GM21360 (cell line): ENCODE measurements at regions not wholly inside any gene's neighbourhood (a gene's known extent, or its start where the extent isn't known, plus 50 kb on each side); places are given as distances from the start of the nearest gene placed in this dataset.

Experiments used
- ATAC-seq: cut with Tn5 transposase; IDR thresholded peaks from one replicate; pipeline ENCODE4 v1.9.1; 2021; ENCODE audit warnings: mild to moderate bottlenecking, moderate library complexity; ENCODE audit not compliant: unreplicated experiment

GRCh38 chr7:32347244-32347828, 142.8 kb downstream of the LSM5 start:
- peak; percentile 49 for ATAC-seq

GRCh38 chr7:32346253-32346652, 143.9 kb downstream of the LSM5 start:
- ATAC-seq = no peak

DNA sequence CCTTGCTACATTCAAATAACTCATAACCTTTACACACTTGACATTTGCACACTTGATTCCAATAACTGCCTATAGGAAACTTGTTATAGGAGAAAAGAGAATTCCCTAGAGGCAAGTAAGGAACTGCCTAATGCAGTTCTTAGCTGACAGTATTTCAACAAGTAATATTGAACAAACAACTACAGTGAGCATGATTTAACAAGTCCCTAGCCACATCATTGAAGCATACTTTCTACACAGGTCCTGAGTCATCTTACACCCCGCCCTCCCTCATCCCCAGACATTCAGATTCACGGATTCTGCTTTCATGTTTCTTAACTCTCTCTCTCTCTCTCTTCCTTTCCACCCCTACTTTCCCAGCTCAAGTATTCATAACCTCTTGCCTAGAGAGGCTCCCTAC, 153.5 kb downstream of the LSM5 start:
- ATAC-seq = no peak

DNA sequence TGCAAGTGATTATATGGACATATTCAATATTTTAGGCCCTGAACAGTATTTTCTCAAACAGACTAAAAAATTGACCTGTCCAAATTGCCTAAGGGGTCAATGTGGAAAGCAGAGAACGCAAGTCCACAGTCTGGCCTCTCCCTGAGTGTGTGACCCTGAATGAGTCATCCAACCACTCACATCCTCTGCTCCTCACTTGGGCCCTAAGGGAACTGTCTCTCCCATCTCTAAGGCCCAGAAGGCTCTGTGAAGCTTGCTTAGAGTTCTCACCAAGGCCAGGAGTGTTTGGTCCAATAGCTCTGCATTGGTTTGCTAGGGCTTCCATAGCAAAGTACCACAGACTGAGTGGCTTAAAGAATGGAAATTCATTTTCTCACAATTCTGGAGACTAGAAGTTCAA, 155.1 kb downstream of the LSM5 start:
- no peak for ATAC-seq

GRCh38 chr7:32330602-32331001, 159.6 kb downstream of the LSM5 start:
- ATAC-seq = no peak

GRCh38 chr7:32326078-32326477, 164.1 kb downstream of the LSM5 start:
- no peak for ATAC-seq

DNA sequence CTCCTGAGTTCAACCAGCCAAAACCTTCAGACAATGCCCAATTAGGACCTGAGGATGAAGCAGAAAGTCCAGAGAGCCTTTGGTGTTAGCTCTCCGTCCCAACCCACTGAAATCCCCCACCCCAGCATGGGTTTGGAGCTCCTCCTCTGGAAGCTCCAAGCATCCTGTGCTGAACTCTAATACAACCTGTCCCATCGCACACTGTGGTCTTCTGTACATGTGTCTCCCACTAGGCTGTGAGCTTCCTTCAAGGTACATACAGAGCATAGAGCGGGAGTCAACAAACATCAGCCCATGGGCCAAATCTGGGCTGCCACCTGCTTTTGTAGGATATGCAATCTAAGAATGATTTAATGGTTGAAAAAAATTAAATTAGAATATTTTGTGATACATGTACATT, 166.5 kb downstream of the LSM5 start:
- ATAC-seq = no peak

DNA sequence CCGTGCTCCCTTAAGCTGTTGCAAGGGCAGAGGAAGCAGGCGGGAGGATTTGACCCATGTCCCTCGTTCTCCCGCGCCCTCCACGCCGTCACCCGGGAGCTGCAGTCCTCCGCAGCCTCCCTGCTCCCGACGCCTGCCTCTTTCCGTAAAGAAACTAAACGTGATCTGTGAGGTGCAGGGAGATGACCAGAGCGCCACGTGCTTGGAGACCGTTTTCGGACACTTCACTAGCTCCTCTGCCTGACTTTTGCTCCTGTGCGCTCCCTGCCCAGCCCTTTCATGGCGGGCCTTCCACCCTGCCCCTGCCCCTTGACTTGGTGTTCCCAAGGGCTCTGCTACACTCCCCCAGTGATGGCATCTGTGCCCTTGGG, 171.2 kb downstream of the LSM5 start:
- no peak for ATAC-seq

DNA sequence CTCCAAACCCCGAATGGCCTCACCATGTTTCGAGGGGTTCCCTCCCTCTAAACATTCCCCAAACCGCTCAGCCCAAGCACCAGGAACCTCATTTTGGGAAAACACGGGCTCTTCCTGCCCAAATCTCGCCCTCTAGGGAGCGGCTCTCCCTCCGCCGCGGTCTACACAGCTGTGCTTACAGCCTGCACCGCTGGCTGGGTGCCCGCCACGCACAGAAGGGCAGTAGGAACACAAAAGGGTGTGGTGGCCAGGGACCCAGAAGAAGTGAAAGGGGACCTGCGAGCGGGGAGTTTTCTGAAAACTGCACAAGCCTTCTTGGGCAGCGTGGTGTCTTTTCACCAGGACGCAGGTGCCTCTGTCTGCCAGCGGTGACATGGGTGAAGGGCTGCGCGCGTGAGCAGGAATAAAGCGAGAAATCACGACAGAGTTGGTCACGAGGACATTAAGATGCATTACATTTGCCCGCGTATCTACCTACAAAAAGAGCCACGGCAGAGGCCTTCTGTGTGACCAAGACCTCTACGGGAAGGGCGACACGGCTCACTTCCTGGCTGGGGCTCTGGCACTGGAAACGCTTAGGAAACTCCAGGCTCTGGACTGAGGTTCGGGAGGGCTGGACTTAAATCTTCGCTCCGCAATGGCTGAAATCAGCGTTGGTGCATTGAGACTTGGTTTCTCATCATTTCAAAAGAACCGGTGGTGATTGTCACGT, 171.7 kb downstream of the LSM5 start:
- ATAC-seq = no peak

- no peak for ATAC-seq
Observed at GRCh38 chr7:32316839-32317238, 173.3 kb downstream of the LSM5 start.

GRCh38 chr7:32314761-32315160, 175.4 kb downstream of the LSM5 start:
- ATAC-seq = no peak

DNA sequence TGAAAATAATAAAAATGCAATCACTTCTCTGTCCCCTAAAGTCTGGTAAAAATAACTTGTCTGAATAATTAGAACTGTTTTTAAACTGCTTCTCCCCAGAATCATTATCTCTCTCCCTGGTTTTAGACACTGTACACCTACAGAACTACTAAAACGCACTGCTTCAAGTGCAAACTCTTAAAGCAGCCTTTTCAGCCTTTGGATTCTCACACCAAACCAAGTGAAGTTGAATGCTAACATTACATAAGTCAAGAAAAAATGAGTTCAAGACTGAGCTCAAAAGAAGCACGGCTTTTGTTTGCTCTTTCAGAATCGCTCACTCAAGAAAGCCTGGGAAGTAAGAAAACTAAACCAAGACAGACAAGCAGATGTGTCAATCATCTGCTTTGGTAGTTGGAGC, 188.8 kb downstream of the LSM5 start:
- no peak for ATAC-seq

DNA sequence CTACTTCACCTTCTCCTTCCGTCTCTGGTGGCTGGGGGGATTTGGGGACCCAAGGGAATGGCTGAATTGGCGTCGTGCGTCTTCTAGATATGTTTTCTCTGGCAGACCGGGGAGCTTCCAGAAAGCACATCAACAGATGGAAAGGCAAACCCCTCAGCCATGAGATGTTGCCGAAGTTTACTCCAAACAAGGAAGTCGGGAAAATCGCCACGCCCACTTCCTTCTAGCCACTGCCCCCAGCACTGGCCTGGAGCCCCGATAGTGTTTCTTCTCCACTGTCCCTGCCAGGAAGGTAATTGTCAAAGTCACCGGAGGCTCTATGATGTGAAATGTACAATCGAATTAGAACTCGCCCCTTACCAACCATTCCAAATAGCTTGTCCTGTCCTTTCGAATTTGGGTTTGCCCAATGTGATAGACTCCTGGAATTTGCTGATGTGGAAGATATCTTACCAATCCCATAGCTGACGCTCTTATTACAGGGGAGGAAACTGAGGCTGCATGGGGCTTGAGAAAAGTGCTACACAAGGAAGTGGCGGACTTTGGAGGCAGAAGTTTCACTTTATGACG, 191.0 kb downstream of the LSM5 start:
- no peak for ATAC-seq

DNA sequence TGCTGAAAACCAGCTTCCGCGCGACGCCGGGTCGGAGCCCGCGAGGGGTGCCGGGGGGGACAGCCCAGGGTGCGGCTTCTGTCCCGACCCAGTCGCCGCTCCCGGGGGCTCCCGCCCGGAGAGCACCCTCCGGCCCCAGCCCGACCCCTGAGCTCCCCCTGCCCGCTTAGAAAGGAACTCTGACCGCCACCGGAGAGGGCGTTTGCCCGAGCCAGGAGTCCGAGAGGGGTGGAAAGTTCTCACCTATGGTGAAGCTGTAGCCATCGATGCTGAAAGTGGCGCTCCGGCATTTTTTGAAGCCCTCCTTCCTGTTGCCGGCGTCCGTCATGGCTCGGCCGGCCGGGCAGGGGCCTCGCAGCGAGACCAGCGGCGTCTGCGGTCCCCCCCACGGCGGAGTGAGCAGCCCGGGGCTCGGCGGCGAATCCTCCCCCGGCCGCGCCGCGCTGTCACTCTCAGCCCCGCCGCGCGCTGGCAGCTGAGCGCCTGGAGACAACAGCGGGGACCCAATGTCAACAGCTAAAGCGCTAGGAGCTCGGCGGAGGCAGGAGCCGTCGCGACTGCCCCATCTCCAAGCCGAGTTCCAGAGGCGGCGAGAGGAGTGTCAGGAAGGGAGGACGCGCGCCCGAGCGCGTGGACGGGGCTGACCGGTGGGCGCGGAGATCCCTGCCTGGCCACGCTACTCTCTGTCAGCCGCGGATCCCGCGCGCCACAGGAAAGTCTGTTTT, 191.6 kb downstream of the LSM5 start:
- no peak for ATAC-seq

DNA sequence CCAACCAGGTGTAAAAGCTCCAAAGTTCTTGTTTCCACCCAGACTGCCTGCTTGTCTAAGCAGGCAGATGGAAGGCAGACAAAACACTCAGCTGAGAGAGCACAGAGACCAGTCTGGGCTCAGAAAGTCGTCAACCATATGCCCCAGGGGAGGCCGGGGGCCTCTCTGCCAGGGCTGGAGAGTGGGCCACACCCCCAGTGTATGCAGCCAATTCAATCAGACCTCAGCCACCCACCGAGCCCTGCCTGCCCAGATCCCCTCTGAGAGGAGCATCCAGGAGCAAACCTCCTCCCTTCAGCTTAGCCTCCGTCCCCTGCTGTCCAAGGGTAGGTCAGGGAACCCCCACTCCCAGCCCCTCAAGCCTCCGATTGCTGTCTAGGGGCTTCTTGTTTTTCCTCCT, 196.3 kb downstream of the LSM5 start:
- no peak for ATAC-seq

- ATAC-seq = no peak
Observed at GRCh38 chr7:32289651-32290414, 200.3 kb downstream of the LSM5 start.

DNA sequence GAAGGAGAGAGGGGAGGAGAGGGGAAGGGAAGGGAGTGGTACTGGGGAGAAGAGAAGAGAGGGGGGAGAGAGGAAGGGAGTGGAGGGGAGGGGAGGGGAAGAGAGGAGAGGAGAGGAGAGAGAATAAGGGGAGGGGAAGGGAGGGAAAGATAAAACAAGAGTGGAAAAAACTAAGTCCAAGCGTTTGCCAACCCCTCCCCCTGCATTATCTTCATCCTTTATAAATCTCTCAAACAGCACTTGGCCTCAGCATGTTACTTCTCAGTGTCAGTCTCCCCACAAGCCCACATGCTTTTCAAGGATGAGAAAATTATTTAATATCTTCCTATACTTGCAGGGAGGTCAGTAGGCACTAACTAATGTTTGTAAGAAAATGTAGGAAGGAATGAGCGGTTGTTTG, 204.5 kb downstream of the LSM5 start:
- no peak for ATAC-seq

GRCh38 chr7:32283546-32283945, 206.6 kb downstream of the LSM5 start:
- ATAC-seq = no peak

DNA sequence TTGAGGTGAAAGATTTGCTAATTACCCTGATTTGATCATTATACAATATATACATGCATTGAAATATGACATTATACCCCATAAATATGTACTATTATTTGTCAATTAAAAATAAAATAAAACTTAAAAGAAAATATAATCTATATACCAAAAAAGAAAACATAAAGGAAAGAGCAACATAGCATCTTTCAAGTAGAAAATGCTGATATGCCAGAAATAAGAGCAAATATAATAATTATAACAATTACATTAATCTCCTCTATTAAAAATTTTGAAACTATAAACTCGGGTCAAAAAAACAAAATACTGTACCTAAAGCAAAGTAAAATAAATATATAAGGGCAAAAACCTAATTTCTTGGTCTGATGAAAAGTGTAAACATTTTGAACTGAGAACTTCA, 209.3 kb upstream of the PDE1C start:
- ATAC-seq = no peak

DNA sequence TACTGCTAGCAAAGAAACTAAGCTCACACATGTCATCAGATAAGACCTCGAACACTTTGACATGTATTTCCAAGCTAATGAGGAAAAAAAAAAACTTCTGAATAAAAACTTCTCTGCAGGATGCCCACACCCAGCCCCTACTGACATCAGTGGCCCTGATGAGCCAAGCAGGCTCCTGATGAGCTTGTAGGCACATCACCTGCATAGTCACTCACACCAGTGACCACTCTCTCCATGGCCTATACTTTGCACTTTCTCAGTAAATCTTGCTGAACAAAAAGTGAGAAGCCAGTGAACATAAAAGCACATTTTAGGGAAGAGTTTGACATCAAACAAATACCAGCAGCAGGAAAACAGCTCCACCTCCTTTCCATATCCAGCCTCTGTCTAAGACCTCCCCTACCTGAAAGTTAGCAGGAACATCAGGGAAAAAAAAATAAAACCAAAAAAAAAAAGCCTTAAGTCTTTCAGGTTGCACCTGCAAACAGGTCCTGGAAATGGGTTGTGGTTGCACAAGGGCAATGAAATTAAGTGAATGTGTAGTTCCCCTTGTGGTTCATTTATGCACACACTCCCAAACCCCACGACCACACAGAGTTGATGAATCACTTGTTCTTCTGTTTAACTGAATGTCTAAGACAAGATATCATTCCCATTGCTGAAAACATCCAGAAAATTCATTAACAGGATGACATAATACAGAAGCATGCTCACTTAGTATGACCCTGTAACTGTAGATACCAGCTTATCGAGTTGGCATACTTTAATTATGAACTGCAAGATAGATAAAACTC, 205.2 kb upstream of the PDE1C start:
- ATAC-seq = no peak

DNA sequence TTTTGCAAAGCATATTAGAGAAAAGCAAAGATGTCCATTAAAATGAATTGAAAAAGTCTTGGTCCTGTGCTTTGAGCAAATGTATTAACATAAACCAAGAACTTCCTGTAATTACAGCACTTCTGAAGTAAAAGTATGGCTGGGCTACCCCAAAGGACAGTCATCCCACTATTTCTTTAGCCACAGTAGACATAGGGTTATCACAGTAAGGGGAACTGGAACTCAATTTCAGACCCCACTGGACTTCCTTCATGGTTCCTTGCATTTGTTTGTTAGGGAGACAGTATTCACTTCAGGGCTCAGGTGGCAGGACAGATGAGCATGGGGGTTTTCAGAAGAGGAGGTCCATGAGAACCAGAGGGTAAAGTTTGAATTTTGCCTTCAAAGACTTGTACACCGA, 203.1 kb upstream of the PDE1C start:
- no peak for ATAC-seq
